Esophagus muscularis mucosa (tissue), 4 donors: ENCODE measurements at regions not wholly inside any gene's neighbourhood (a gene's known extent, or its start where the extent isn't known, plus 50 kb on each side); places are given as distances from the start of the nearest gene placed in this dataset.

Experiments
- DNase-seq: peaks from one replicate; pipeline ENCODE4 v3.0.0-alpha.2; 2017; ENCODE audit errors: extremely low spot score
- H3K27ac ChIP-seq, 4 donors: fragments of 200-600 bp; sonication (generic); replicated peaks in 1 of 4; 1 replicate in 3 of 4; 2 replicates in 1 of 4; pipeline ENCODE4 v1.5.1; 2016 to 2019; ENCODE audit warnings: mild to moderate bottlenecking in 1 of 4
- H3K27me3 ChIP-seq, 4 donors: fragments of 200-600 bp; sonication (generic); one replicate each; pipeline versions ENCODE4 v1.5.1 to v1.6.0; 2016 to 2019
- H3K36me3 ChIP-seq, 4 donors: fragments of 200-600 bp; sonication (generic); one replicate each; pipeline ENCODE4 v1.5.1; 2016 to 2019
- H3K4me1 ChIP-seq, 4 donors: fragments of 200-600 bp; sonication (generic); one replicate each; pipeline ENCODE4 v1.5.1; 2016 to 2019
- H3K4me3 ChIP-seq, 4 donors: fragments of 200-600 bp; sonication (generic); 1 replicate in 2 of 4; 2 replicates in 2 of 4; pipeline ENCODE4 v1.5.1; 2016 to 2019; ENCODE audit warnings: mild to moderate bottlenecking in 4 of 4, moderate library complexity in 1 of 4
- H3K9me3 ChIP-seq, 4 donors: fragments of 200-600 bp; sonication (generic); 1 replicate in 3 of 4; 2 replicates in 1 of 4; pipeline ENCODE4 v1.5.1; 2016 to 2019
- EP300 ChIP-seq: sonication (generic); formaldehyde crosslinking; IDR thresholded peaks from one replicate; pipeline ENCODE4 v1.6.1; 2017; ENCODE audit warnings: antibody characterized with exemption
- POLR2A ChIP-seq: fragments of 450-650 bp; IDR thresholded peaks from one replicate; pipeline ENCODE4 v1.6.1; 2017; ENCODE audit warnings: antibody characterized with exemption, moderate library complexity, mild to moderate bottlenecking, low read depth
- POLR2AphosphoS5 ChIP-seq, 2 donors: sonication (generic); formaldehyde crosslinking; IDR thresholded peaks; one replicate each; pipeline ENCODE4 v1.6.1; 2017; ENCODE audit warnings: antibody characterized with exemption in 2 of 2
- WGBS: methylation state at CpG from one replicate; pipeline ENCODE4 v1.1.5; 2018; 5-methylcytosine and 5-hydroxymethylcytosine counted together
- intact Hi-C: fragments of 100-400 bp; cut with DNase I; formaldehyde crosslinking; loops from one replicate; pipeline ENCODE4 v1.15.1; 2023
- TF ChIP-seq, protein P1 (sequence below), 3 experiments: fragments of 200-600 bp in 2 of 3; fragments of 450-650 bp in 1 of 3; sonication (generic) in 2 of 3; IDR thresholded peaks; one replicate each; pipeline ENCODE4 v1.5.1; 2017 to 2019; ENCODE audit warnings: antibody characterized with exemption in 3 of 3, mild to moderate bottlenecking in 2 of 3, moderate library complexity in 1 of 3

DNA sequence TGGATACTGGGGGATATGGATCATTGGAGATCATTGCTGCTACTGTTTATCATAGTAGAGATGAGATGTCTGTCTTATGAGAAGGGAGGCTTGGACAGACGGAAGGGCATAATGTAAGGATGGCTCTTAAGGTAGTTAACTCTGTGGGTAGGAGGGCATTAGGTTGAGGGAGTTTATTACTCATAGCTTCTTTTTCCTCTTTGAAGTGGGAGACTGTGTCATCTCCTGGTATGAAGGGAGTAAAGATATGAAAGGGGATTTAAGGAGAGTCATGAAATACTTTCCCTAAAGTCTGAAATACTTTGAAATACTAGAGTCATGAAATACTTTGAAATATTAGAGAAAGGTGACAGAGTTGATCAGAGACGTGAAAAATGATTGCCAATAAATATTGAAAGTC lies 255.5 kb upstream of the PITX2 start:
- WGBS, result 86% methylated on average over 2 of the region's 2 CpGs
- Histone ChIP-seq H3K9me3 (no peaks in the 10 kb centered on the region), H3K27me3 (no peaks in the 10 kb centered on the region), H3K27ac (no peak overlapping the region), H3K4me1 (no peaks in the 10 kb centered on the region), H3K36me3 (no peaks in the 10 kb centered on the region), H3K4me3 (no peak overlapping the region)
- intact Hi-C loops, result no loop called here
- TF ChIP-seq POLR2AphosphoS5 (IDR thresholded peaks at IDR 0.05), result no peak
- no peak for TF ChIP-seq EP300
- TF ChIP-seq, protein P1, sequence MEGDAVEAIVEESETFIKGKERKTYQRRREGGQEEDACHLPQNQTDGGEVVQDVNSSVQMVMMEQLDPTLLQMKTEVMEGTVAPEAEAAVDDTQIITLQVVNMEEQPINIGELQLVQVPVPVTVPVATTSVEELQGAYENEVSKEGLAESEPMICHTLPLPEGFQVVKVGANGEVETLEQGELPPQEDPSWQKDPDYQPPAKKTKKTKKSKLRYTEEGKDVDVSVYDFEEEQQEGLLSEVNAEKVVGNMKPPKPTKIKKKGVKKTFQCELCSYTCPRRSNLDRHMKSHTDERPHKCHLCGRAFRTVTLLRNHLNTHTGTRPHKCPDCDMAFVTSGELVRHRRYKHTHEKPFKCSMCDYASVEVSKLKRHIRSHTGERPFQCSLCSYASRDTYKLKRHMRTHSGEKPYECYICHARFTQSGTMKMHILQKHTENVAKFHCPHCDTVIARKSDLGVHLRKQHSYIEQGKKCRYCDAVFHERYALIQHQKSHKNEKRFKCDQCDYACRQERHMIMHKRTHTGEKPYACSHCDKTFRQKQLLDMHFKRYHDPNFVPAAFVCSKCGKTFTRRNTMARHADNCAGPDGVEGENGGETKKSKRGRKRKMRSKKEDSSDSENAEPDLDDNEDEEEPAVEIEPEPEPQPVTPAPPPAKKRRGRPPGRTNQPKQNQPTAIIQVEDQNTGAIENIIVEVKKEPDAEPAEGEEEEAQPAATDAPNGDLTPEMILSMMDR (IDR thresholded peaks at IDR 0.05), result no peak
- no peak for TF ChIP-seq POLR2A
- no peak for DNase-seq

DNA sequence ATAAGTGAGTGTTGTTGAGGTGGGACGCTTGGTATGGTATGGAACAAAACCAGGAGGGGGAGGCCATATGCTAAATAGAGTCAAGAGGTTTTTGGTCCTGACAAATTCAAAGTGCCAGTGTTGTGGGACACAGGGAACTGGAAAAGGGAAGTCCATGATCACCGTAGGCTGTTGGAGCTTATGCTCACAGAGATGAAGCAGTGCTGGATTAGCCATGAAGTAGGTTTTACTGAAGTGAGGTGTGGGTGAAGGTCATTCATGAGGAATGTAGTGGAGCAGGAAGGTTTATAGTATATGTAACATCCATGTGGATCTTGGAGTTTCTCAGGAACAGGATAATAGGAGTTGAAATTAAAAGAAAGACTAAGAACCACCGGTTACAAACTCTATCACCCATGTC lies 256.1 kb upstream of the PITX2 start:
- no peak for DNase-seq
- intact Hi-C loops, result no loop called here
- 88% methylated on average over 3 of the region's 3 CpGs for WGBS
- Histone ChIP-seq H3K36me3 (no peaks in the 10 kb centered on the region), H3K4me1 (no peaks in the 10 kb centered on the region), H3K27ac (no peak overlapping the region), H3K27me3 (no peaks in the 10 kb centered on the region), H3K9me3 (no peaks in the 10 kb centered on the region), H3K4me3 (no peak overlapping the region)
- TF ChIP-seq POLR2A (no peak), POLR2AphosphoS5 (IDR thresholded peaks at IDR 0.05) (no peak), EP300 (no peak)
- TF ChIP-seq, protein P1 (IDR thresholded peaks at IDR 0.05), result no peak

DNA sequence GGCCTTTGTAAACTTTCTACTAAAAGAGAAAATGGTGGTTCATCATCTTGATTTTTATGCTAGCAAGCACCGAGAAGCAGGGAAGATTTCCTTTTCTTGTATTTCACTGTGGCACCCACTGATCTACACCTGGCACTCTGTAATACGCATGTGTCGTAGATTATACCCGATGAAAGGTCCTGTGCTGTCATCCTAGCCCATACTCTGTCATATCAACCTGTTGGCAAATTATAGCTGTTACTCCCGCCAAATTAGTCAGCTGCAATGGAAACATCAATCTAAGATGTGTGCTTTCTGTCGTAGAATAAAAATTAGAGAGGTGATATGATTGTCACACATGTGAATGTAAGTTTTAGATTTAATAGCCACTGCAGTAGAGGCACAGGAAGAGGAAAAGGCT lies 263.4 kb upstream of the PITX2 start:
- Histone ChIP-seq H3K9me3 (no peaks in the 10 kb centered on the region), H3K36me3 (no peaks in the 10 kb centered on the region), H3K27me3 (no peaks in the 10 kb centered on the region), H3K27ac (no peak overlapping the region), H3K4me1 (no peaks in the 10 kb centered on the region), H3K4me3 (no peak overlapping the region)
- no peak for TF ChIP-seq EP300
- TF ChIP-seq, protein P1 (IDR thresholded peaks at IDR 0.05), result no peak
- DNase-seq, result no peak
- WGBS, result 84% methylated on average over 6 of the region's 6 CpGs
- intact Hi-C loops, result no loop called here

DNA sequence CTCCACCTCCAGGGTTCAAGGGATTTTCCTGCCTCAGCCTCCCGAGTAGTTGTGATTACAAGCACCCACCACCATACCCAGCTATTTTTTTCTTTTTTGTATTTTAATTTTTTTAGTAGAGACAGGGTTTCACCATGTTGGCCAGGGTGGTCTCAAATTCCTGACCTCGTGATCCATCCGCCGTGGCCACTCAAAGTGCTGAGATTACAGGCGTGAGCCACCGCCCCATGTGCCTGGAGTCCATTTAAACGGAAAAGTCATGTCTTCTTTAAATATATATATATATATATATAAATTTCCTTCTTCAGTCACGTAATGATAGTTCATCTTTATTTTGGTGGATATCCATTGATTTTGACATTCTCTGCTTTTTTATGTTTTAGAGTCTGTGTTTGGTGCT lies 264.0 kb upstream of the PITX2 start:
- Histone ChIP-seq H3K27ac (no peak overlapping the region), H3K27me3 (no peaks in the 10 kb centered on the region), H3K4me3 (no peak overlapping the region), H3K4me1 (no peaks in the 10 kb centered on the region), H3K36me3 (no peaks in the 10 kb centered on the region), H3K9me3 (no peaks in the 10 kb centered on the region)
- WGBS, result 90% methylated on average over 8 of the region's 8 CpGs
- TF ChIP-seq POLR2A (no peak), POLR2AphosphoS5 (IDR thresholded peaks at IDR 0.05) (no peak), EP300 (no peak)
- TF ChIP-seq, protein P1 (IDR thresholded peaks at IDR 0.05), result no peak
- intact Hi-C loops, result no loop called here
- no peak for DNase-seq

DNA sequence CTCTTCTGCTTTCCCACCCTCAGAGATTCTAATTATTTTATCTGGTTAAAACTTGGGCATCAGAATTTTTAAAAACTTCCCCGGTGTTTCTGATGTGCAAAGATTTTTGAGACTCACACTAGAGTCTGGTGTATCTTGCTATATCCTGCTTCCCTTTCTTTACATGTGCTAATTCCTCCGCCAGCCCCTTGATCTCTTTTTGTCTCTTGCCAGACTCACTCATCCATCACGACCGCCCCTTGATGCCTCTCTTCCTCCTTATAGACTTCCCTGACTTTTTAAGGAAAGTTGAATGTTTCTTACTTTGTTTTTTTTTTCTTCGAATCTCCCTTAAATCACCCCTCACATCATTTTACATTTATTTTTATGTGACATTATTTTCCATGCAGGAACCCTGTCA lies 274.9 kb upstream of the PITX2 start:
- 48% methylated on average over 5 of the region's 5 CpGs for WGBS
- no peak overlapping the region for H3K27ac ChIP-seq
- no peak overlapping the region for H3K4me3 ChIP-seq
- no peaks in the 10 kb centered on the region for H3K9me3 ChIP-seq
- H3K36me3 ChIP-seq, result no peaks in the 10 kb centered on the region
- intact Hi-C loops, result no loop called here
- TF ChIP-seq POLR2A, result no peak
- TF ChIP-seq POLR2AphosphoS5 (IDR thresholded peaks at IDR 0.05), result no peak
- TF ChIP-seq EP300, result no peak
- TF ChIP-seq, protein P1 (IDR thresholded peaks at IDR 0.05), result no peak
- DNase-seq, result no peak
- no peaks in the 10 kb centered on the region for H3K27me3 ChIP-seq
- peaks cover 0 to 13% (median 6%) of the 10 kb centered on the region in 4 donors for H3K4me1 ChIP-seq
